ENCODE measurements at regions not wholly inside any gene's neighbourhood (a gene's known extent, or its start where the extent isn't known, plus 50 kb on each side); places are given as distances from the start of the nearest gene placed in this dataset.

GRCh38 chr1:91616712-91617111 is 116.1 kb downstream of the CDC7 start:
- no peaks in the 10 kb centered on the region for H3K9me3 ChIP-seq (ENCODE audit: control insufficient read depth, insufficient read depth, low read depth, low read length)
- no peak overlapping the region for H3K4me3 ChIP-seq (ENCODE audit: low read depth in 2 of 2, low read length in 2 of 2)
- TF ChIP-seq TCF7L2 (IDR thresholded peaks at IDR 0.05; ENCODE audit: low read depth, low read length) = no peak
- TF ChIP-seq POLR2AphosphoS5 (IDR thresholded peaks at IDR 0.05; ENCODE audit: low read depth, low read length) = no peak
- no peak for TF ChIP-seq SIN3A (IDR thresholded peaks at IDR 0.05; ENCODE audit: borderline replicate concordance, insufficient read depth, low read depth, low read length)
- no peak for TF ChIP-seq REST (IDR thresholded peaks at IDR 0.05; ENCODE audit: insufficient read depth in 1 of 2, low read depth in 2 of 2, low read length in 1 of 2)
- TF ChIP-seq CTCF (IDR thresholded peaks at IDR 0.05) = no peak
- in situ Hi-C loops (cut with HindIII; ENCODE audit: low pct_unique_long_range_greater_than_20kb, low sequenced_read_pairs) (no loop called here), intact Hi-C loops (cut with micrococcal nuclease; ENCODE audit: unreplicated experiment) (no loop called here)
- H3K4me1 ChIP-seq (ENCODE audit: control insufficient read depth, insufficient read depth, low read length) = no peaks in the 10 kb centered on the region
- no peak for ATAC-seq
- BruUV-seq (replicated peaks) = no TSS peak
- H3K27me3 ChIP-seq (ENCODE audit: control insufficient read depth, insufficient read depth, low read length) = no peaks in the 10 kb centered on the region
- no peak overlapping the region for H3K27ac ChIP-seq (ENCODE audit: low read length)
- no peaks in the 10 kb centered on the region for H3K36me3 ChIP-seq (ENCODE audit: control insufficient read depth, insufficient read depth, low read length)
- ChIA-PET CTCF (no interaction called here), POLR2A (no interaction called here)
- no peak for DNase-seq (ENCODE audit: low read depth, low spot score)

- ChIA-PET POLR2A (no interaction called here), CTCF (no interaction called here)
- in situ Hi-C loops (cut with HindIII; ENCODE audit: low pct_unique_long_range_greater_than_20kb, low sequenced_read_pairs) (no loop called here), intact Hi-C loops (cut with micrococcal nuclease; ENCODE audit: unreplicated experiment) (no loop called here)
- no peak overlapping the region for H3K27ac ChIP-seq (ENCODE audit: low read length)
- H3K27me3 ChIP-seq (ENCODE audit: control insufficient read depth, insufficient read depth, low read length) = no peaks in the 10 kb centered on the region
- DNase-seq (ENCODE audit: low read depth, low spot score) (no peak), ATAC-seq (no peak)
- TF ChIP-seq SIN3A (IDR thresholded peaks at IDR 0.05; ENCODE audit: borderline replicate concordance, insufficient read depth, low read depth, low read length) (no peak), TCF7L2 (IDR thresholded peaks at IDR 0.05; ENCODE audit: low read depth, low read length) (no peak)
- H3K36me3 ChIP-seq (ENCODE audit: control insufficient read depth, insufficient read depth, low read length) = no peaks in the 10 kb centered on the region
- BruUV-seq (replicated peaks) = no TSS peak
- no peaks in the 10 kb centered on the region for H3K4me1 ChIP-seq (ENCODE audit: control insufficient read depth, insufficient read depth, low read length)
- no peaks in the 10 kb centered on the region for H3K9me3 ChIP-seq (ENCODE audit: control insufficient read depth, insufficient read depth, low read depth, low read length)
- no peak overlapping the region for H3K4me3 ChIP-seq (ENCODE audit: low read depth in 2 of 2, low read length in 2 of 2)
Observed at GRCh38 chr1:91617285-91617765, 116.7 kb downstream of the CDC7 start.

GRCh38 chr1:91619881-91620280 is 119.2 kb downstream of the CDC7 start:
- in situ Hi-C loops (cut with HindIII; ENCODE audit: low pct_unique_long_range_greater_than_20kb, low sequenced_read_pairs) (no loop called here), intact Hi-C loops (cut with micrococcal nuclease; ENCODE audit: unreplicated experiment) (no loop called here)
- H3K27me3 ChIP-seq (ENCODE audit: control insufficient read depth, insufficient read depth, low read length) = no peaks in the 10 kb centered on the region
- BruUV-seq (replicated peaks) = no TSS peak
- no peak overlapping the region for H3K4me3 ChIP-seq (ENCODE audit: low read depth in 2 of 2, low read length in 2 of 2)
- H3K4me1 ChIP-seq (ENCODE audit: control insufficient read depth, insufficient read depth, low read length) = no peaks in the 10 kb centered on the region
- DNase-seq (ENCODE audit: low read depth, low spot score) (no peak), ATAC-seq (no peak)
- H3K27ac ChIP-seq (ENCODE audit: low read length) = no peak overlapping the region
- ChIA-PET POLR2A (no interaction called here), CTCF (no interaction called here)
- no peaks in the 10 kb centered on the region for H3K9me3 ChIP-seq (ENCODE audit: control insufficient read depth, insufficient read depth, low read depth, low read length)
- no peak for TF ChIP-seq CTCF (IDR thresholded peaks at IDR 0.05)
- no peaks in the 10 kb centered on the region for H3K36me3 ChIP-seq (ENCODE audit: control insufficient read depth, insufficient read depth, low read length)

All from Panc1 (cell line).